ENCODE measurements at regions not wholly inside any gene's neighbourhood (a gene's known extent, or its start where the extent isn't known, plus 50 kb on each side); places are given as distances from the start of the nearest gene placed in this dataset.

- H3K27me3 ChIP-seq (replicated peaks in 1 of 4; ENCODE audit: control extremely low read depth in 1 of 4, control insufficient read depth in 3 of 4, insufficient read depth in 4 of 4, low read length in 3 of 4), result no peaks in the 10 kb centered on the region
- intact Hi-C loops (cut with micrococcal nuclease), result no loop called here
- Mint-ChIP-seq H3K4me3 (no peak overlapping the region), H3K27ac (no peak overlapping the region), H3K9me3 (ENCODE audit: insufficient read depth) (peaks cover 5% of the 10 kb centered on the region), H3K27me3 (no peaks in the 10 kb centered on the region), H3K4me1 (no peaks in the 10 kb centered on the region)
- no peak overlapping the region for H3K4me3 ChIP-seq (ENCODE audit: control extremely low read depth in 1 of 5, extremely low read depth in 1 of 5, insufficient read depth in 1 of 5, low read depth in 2 of 5, low read length in 4 of 5)
- no peak overlapping the region for H3K4me2 ChIP-seq (replicated peaks; ENCODE audit: low read depth, low read length, poor library complexity, severe bottlenecking)
- H2AFZ ChIP-seq (ENCODE audit: insufficient read depth, low read depth, low read length, poor library complexity, severe bottlenecking), result no peak overlapping the region
- no peaks in the 10 kb centered on the region for H3K36me3 ChIP-seq (replicated peaks in 1 of 2; ENCODE audit: control extremely low read depth in 1 of 2, control insufficient read depth in 1 of 2, extremely low read depth in 1 of 2, insufficient read depth in 2 of 2, low read length in 1 of 2)
- no CpG with 5 or more reads among the region's 4 CpGs for WGBS (ENCODE audit: insufficient coverage)
- ChIA-PET POLR2A (no interaction called here), CTCF (no interaction called here)
- H3K4me1 ChIP-seq (ENCODE audit: control insufficient read depth in 2 of 2, insufficient read depth in 2 of 2, low read length in 2 of 2), result no peaks in the 10 kb centered on the region
- H3K9ac ChIP-seq (ENCODE audit: low read length), result no peak overlapping the region
- DNase-seq, result no peak
- H3K79me2 ChIP-seq (ENCODE audit: control insufficient read depth, insufficient read depth, low read length), result no peaks in the 10 kb centered on the region
- TF ChIP-seq CTCF (IDR thresholded peaks at IDR 0.05) (no peak), EZH2 (IDR thresholded peaks at IDR 0.05; ENCODE audit: borderline replicate concordance, insufficient read depth, low read depth, low read length, poor library complexity, severe bottlenecking) (no peak)
- H4K20me1 ChIP-seq (ENCODE audit: control insufficient read depth, insufficient read depth, low read length, poor library complexity, severe bottlenecking), result no peaks in the 10 kb centered on the region
- no peak for ATAC-seq (ENCODE audit: low read depth)
- H3K9me3 ChIP-seq (ENCODE audit: control extremely low read depth in 1 of 3, control insufficient read depth in 2 of 3, insufficient read depth in 1 of 3, low read length in 2 of 3), result peaks cover 0 to 3% (median 0%) of the 10 kb centered on the region in 3 donors
- H3K27ac ChIP-seq (ENCODE audit: low read length in 2 of 2), result no peak overlapping the region
Measured at GRCh38 chr2:195257979-195258378, 399.0 kb upstream of the SLC39A10 start.

GRCh38 chr2:195252018-195252417, 405.0 kb upstream of the SLC39A10 start:
- H3K27ac ChIP-seq (ENCODE audit: low read length in 2 of 2), result no peak overlapping the region
- no peaks in the 10 kb centered on the region for H3K9me3 ChIP-seq (ENCODE audit: control extremely low read depth in 1 of 3, control insufficient read depth in 2 of 3, insufficient read depth in 1 of 3, low read length in 2 of 3)
- H4K20me1 ChIP-seq (ENCODE audit: control insufficient read depth, insufficient read depth, low read length, poor library complexity, severe bottlenecking), result no peaks in the 10 kb centered on the region
- DNase-seq, result no peak
- intact Hi-C loops (cut with micrococcal nuclease), result no loop called here
- ChIA-PET CTCF (no interaction called here), POLR2A (no interaction called here)
- Mint-ChIP-seq H3K27me3 (no peaks in the 10 kb centered on the region), H3K27ac (no peak overlapping the region), H3K9me3 (ENCODE audit: insufficient read depth) (peaks cover 11% of the 10 kb centered on the region), H3K4me3 (no peak overlapping the region), H3K4me1 (no peaks in the 10 kb centered on the region)
- no peaks in the 10 kb centered on the region for H3K36me3 ChIP-seq (replicated peaks in 1 of 2; ENCODE audit: control extremely low read depth in 1 of 2, control insufficient read depth in 1 of 2, extremely low read depth in 1 of 2, insufficient read depth in 2 of 2, low read length in 1 of 2)
- no peak overlapping the region for H3K4me2 ChIP-seq (replicated peaks; ENCODE audit: low read depth, low read length, poor library complexity, severe bottlenecking)
- 86% methylated on average over 1 of the region's 3 CpGs for WGBS (ENCODE audit: insufficient coverage)
- H3K27me3 ChIP-seq (replicated peaks in 1 of 4; ENCODE audit: control extremely low read depth in 1 of 4, control insufficient read depth in 3 of 4, insufficient read depth in 4 of 4, low read length in 3 of 4), result no peaks in the 10 kb centered on the region
- no peaks in the 10 kb centered on the region for H3K4me1 ChIP-seq (ENCODE audit: control insufficient read depth in 2 of 2, insufficient read depth in 2 of 2, low read length in 2 of 2)
- H3K4me3 ChIP-seq (ENCODE audit: control extremely low read depth in 1 of 5, extremely low read depth in 1 of 5, insufficient read depth in 1 of 5, low read depth in 2 of 5, low read length in 4 of 5), result no peak overlapping the region
- H3K9ac ChIP-seq (ENCODE audit: low read length), result no peak overlapping the region
- no peaks in the 10 kb centered on the region for H3K79me2 ChIP-seq (ENCODE audit: control insufficient read depth, insufficient read depth, low read length)
- no peak overlapping the region for H2AFZ ChIP-seq (ENCODE audit: insufficient read depth, low read depth, low read length, poor library complexity, severe bottlenecking)
- ATAC-seq (ENCODE audit: low read depth), result no peak
- no peak for TF ChIP-seq CTCF (IDR thresholded peaks at IDR 0.05)
- TF ChIP-seq EZH2 (IDR thresholded peaks at IDR 0.05; ENCODE audit: borderline replicate concordance, insufficient read depth, low read depth, low read length, poor library complexity, severe bottlenecking), result no peak

Measured in B cell (primary cell).